ENCODE measurements at regions not wholly inside any gene's neighbourhood (a gene's known extent, or its start where the extent isn't known, plus 50 kb on each side); places are given as distances from the start of the nearest gene placed in this dataset.

GRCh38 chr4:156442912-156443311 is 489.2 kb upstream of the CTSO start:
- Histone ChIP-seq H3F3A (replicated peaks; ENCODE audit: low read depth) (no peaks in the 10 kb centered on the region), H3K9me2 (ENCODE audit: insufficient read depth) (no peaks in the 10 kb centered on the region), H3K27me3 (ENCODE audit: insufficient read depth) (no peaks in the 10 kb centered on the region), H2AFZ (no peak overlapping the region), H3K4me2 (no peak overlapping the region), H3K4me3 (no peak overlapping the region), H3K79me2 (replicated peaks; ENCODE audit: insufficient read depth) (no peaks in the 10 kb centered on the region), H3K4me1 (ENCODE audit: insufficient read depth) (peaks cover 19% of the 10 kb centered on the region), H4K20me1 (replicated peaks; ENCODE audit: insufficient read depth) (no peaks in the 10 kb centered on the region), H3K36me3 (ENCODE audit: insufficient read depth) (no peaks in the 10 kb centered on the region), H3K27ac (ENCODE audit: low read depth) (no peak overlapping the region)
- Mint-ChIP-seq H3K27me3 (ENCODE audit: insufficient read depth, low read depth, poor library complexity) (no peaks in the 10 kb centered on the region), H3K4me1 (peaks cover 17% of the 10 kb centered on the region), H3K36me3 (ENCODE audit: low read depth) (no peaks in the 10 kb centered on the region), H3K4me3 (no peak overlapping the region), H3K9me3 (no peaks in the 10 kb centered on the region), H3K27ac (peak overlapping the region; percentile 41; the same call in 1 of the 2 replicates)
- DNase-seq (ENCODE audit: low spot score) (peak; percentile 33), ATAC-seq (no peak; the same call in 2 of the 3 replicates)
- TF ChIP-seq ZNF114 (CRISPR knock-in tag; IDR thresholded peaks at IDR 0.05) (no peak), JUNB (IDR thresholded peaks at IDR 0.05; ENCODE audit: unreplicated experiment) (no peak), EZH2phosphoT487 (IDR thresholded peaks at IDR 0.05; ENCODE audit: unreplicated experiment) (no peak), STAT1 (IDR thresholded peaks at IDR 0.05; ENCODE audit: unreplicated experiment) (no peak), ZNF331 (CRISPR knock-in tag; IDR thresholded peaks at IDR 0.05; ENCODE audit: low read depth) (no peak), POLR2AphosphoS5 (IDR thresholded peaks at IDR 0.05; ENCODE audit: low read depth) (no peak), CREB1 (CRISPR knock-in tag; IDR thresholded peaks at IDR 0.05; ENCODE audit: low read depth) (no peak)

- Histone ChIP-seq H4K20me1 (replicated peaks; ENCODE audit: insufficient read depth) (no peaks in the 10 kb centered on the region), H3K36me3 (ENCODE audit: insufficient read depth) (no peaks in the 10 kb centered on the region), H3K4me3 (no peak overlapping the region), H3K4me2 (no peak overlapping the region), H3K4me1 (ENCODE audit: insufficient read depth) (peaks cover 25% of the 10 kb centered on the region), H3K9me2 (ENCODE audit: insufficient read depth) (no peaks in the 10 kb centered on the region), H3K27me3 (ENCODE audit: insufficient read depth) (no peaks in the 10 kb centered on the region), H3K27ac (ENCODE audit: low read depth) (no peak overlapping the region), H3F3A (replicated peaks; ENCODE audit: low read depth) (no peaks in the 10 kb centered on the region), H2AFZ (no peak overlapping the region), H3K79me2 (replicated peaks; ENCODE audit: insufficient read depth) (no peaks in the 10 kb centered on the region)
- Mint-ChIP-seq H3K9me3 (no peaks in the 10 kb centered on the region), H3K4me1 (peaks cover 22% of the 10 kb centered on the region), H3K36me3 (ENCODE audit: low read depth) (no peaks in the 10 kb centered on the region), H3K4me3 (no peak overlapping the region), H3K27ac (no peak overlapping the region), H3K27me3 (ENCODE audit: insufficient read depth, low read depth, poor library complexity) (no peaks in the 10 kb centered on the region)
- no peak for DNase-seq (ENCODE audit: low spot score)
- ATAC-seq: no peak
- TF ChIP-seq JUNB (IDR thresholded peaks at IDR 0.05; ENCODE audit: unreplicated experiment) (no peak), REST (IDR thresholded peaks at IDR 0.05; ENCODE audit: unreplicated experiment) (no peak), CTCF (conservative IDR thresholded peaks at IDR 0.05; ENCODE audit: low read depth in 2 of 2) (no peak), ZNF331 (CRISPR knock-in tag; IDR thresholded peaks at IDR 0.05; ENCODE audit: low read depth) (no peak), POLR2AphosphoS5 (IDR thresholded peaks at IDR 0.05; ENCODE audit: low read depth) (no peak), ZNF114 (CRISPR knock-in tag; IDR thresholded peaks at IDR 0.05) (no peak), EZH2phosphoT487 (IDR thresholded peaks at IDR 0.05; ENCODE audit: unreplicated experiment) (no peak), STAT1 (IDR thresholded peaks at IDR 0.05; ENCODE audit: unreplicated experiment) (no peak)
These were observed 486.0 kb upstream of the CTSO start for GRCh38 chr4:156439576-156440200.

All from GM23338 (cell line).